A673 (cell line): ENCODE measurements at regions not wholly inside any gene's neighbourhood (a gene's known extent, or its start where the extent isn't known, plus 50 kb on each side); places are given as distances from the start of the nearest gene placed in this dataset.

Experiments
- CTCF ChIP-seq: fragments of 300-800, 200-600 bp; sonication (generic); conservative IDR thresholded peaks from 2 replicates; pipeline ENCODE4 v1.5.1; 2017; ENCODE audit warnings: low read depth, mild to moderate bottlenecking, antibody characterized with exemption, low read length, moderate library complexity, mixed read lengths
- EZH2 ChIP-seq: fragments of 200-600 bp; sonication (generic); IDR thresholded peaks from 2 replicates; pipeline ENCODE4 v1.6.1; 2017; ENCODE audit warnings: borderline replicate concordance, low read depth, mild to moderate bottlenecking, mixed read lengths, antibody characterized with exemption, low read length; ENCODE audit not compliant: poor library complexity, severe bottlenecking

GRCh38 chr12:67789266-67789665 lies 140.7 kb downstream of the DYRK2 start:
- TF ChIP-seq CTCF, result no peak
- no peak for TF ChIP-seq EZH2
